Peyer's patch (tissue), 4 donors: ENCODE measurements at regions not wholly inside any gene's neighbourhood (a gene's known extent, or its start where the extent isn't known, plus 50 kb on each side); places are given as distances from the start of the nearest gene placed in this dataset.

Source experiments
- DNase-seq, 3 donors: peaks; one replicate each; pipeline ENCODE4 v3.0.0-alpha.2; 2017 to 2019
- H3K27ac ChIP-seq, 4 donors: fragments of 200-600 bp; sonication (generic); one replicate each; pipeline ENCODE4 v1.5.1; 2016 to 2019
- H3K27me3 ChIP-seq, 2 donors: fragments of 200-600 bp; sonication (generic); one replicate each; pipeline ENCODE4 v1.5.1; 2019
- H3K36me3 ChIP-seq, 3 donors: fragments of 200-600 bp; sonication (generic); one replicate each; pipeline ENCODE4 v1.5.1; 2016 to 2019
- H3K4me1 ChIP-seq, 4 donors: fragments of 200-600 bp; sonication (generic); one replicate each; pipeline ENCODE4 v1.5.1; 2016 to 2019
- H3K4me3 ChIP-seq, 4 donors: fragments of 200-600 bp; sonication (generic); 1 replicate in 3 of 4; 2 replicates in 1 of 4; pipeline ENCODE4 v1.5.1; 2016 to 2019; ENCODE audit warnings: mild to moderate bottlenecking in 1 of 4
- H3K9me3 ChIP-seq, 4 donors: fragments of 200-600 bp; sonication (generic); one replicate each; pipeline ENCODE4 v1.5.1; 2016 to 2019; ENCODE audit warnings: mild to moderate bottlenecking in 1 of 4
- CTCF ChIP-seq, 6 experiments: fragments of 450-650 bp in 4 of 6; fragments of 200-600 bp in 2 of 6; sonication (generic) in 1 of 6; IDR thresholded peaks; one replicate each; pipeline ENCODE4 v1.5.1; 2017 to 2019; ENCODE audit warnings: antibody characterized with exemption in 6 of 6, mild to moderate bottlenecking in 3 of 6, moderate library complexity in 1 of 6
- POLR2A ChIP-seq, 2 donors: fragments of 450-650 bp; IDR thresholded peaks; one replicate each; pipeline ENCODE4 v1.5.1; 2017; ENCODE audit warnings: antibody characterized with exemption in 2 of 2, mild to moderate bottlenecking in 2 of 2, moderate library complexity in 2 of 2

- H3K36me3 ChIP-seq = no peaks in the 10 kb centered on the region
- H3K27ac ChIP-seq = no peak overlapping the region
- no peaks in the 10 kb centered on the region for H3K9me3 ChIP-seq
- DNase-seq = no peak
- H3K27me3 ChIP-seq = no peaks in the 10 kb centered on the region
- H3K4me3 ChIP-seq = no peak overlapping the region
- TF ChIP-seq CTCF (IDR thresholded peaks at IDR 0.05) (no peak), POLR2A (IDR thresholded peaks at IDR 0.05) (no peak)
- no peaks in the 10 kb centered on the region for H3K4me1 ChIP-seq
Observed at GRCh38 chr1:191674626-191675179, 483.6 kb upstream of the RGS18 start.

GRCh38 chr1:191675856-191676783, 482.1 kb upstream of the RGS18 start:
- no peaks in the 10 kb centered on the region for H3K27me3 ChIP-seq
- H3K4me3 ChIP-seq = no peak overlapping the region
- no peak overlapping the region for H3K27ac ChIP-seq
- TF ChIP-seq POLR2A (IDR thresholded peaks at IDR 0.05) (no peak), CTCF (IDR thresholded peaks at IDR 0.05) (no peak)
- no peaks in the 10 kb centered on the region for H3K9me3 ChIP-seq
- H3K36me3 ChIP-seq = no peaks in the 10 kb centered on the region
- no peak for DNase-seq
- H3K4me1 ChIP-seq = no peaks in the 10 kb centered on the region

GRCh38 chr1:191685669-191686068, 472.6 kb upstream of the RGS18 start:
- H3K27ac ChIP-seq = no peak overlapping the region
- H3K4me3 ChIP-seq = no peak overlapping the region
- no peak for DNase-seq
- H3K9me3 ChIP-seq = no peaks in the 10 kb centered on the region
- no peaks in the 10 kb centered on the region for H3K27me3 ChIP-seq
- TF ChIP-seq POLR2A (IDR thresholded peaks at IDR 0.05) (no peak), CTCF (IDR thresholded peaks at IDR 0.05) (no peak)
- H3K4me1 ChIP-seq = no peaks in the 10 kb centered on the region
- no peaks in the 10 kb centered on the region for H3K36me3 ChIP-seq

GRCh38 chr1:191687721-191688120, 470.5 kb upstream of the RGS18 start:
- no peak for DNase-seq
- no peak for TF ChIP-seq POLR2A (IDR thresholded peaks at IDR 0.05)
- H3K27me3 ChIP-seq = no peaks in the 10 kb centered on the region
- H3K9me3 ChIP-seq = no peaks in the 10 kb centered on the region
- H3K27ac ChIP-seq = no peak overlapping the region
- H3K4me3 ChIP-seq = no peak overlapping the region
- H3K4me1 ChIP-seq = no peaks in the 10 kb centered on the region
- H3K36me3 ChIP-seq = no peaks in the 10 kb centered on the region

- Histone ChIP-seq H3K4me3 (no peak overlapping the region), H3K27ac (no peak overlapping the region), H3K36me3 (no peaks in the 10 kb centered on the region), H3K4me1 (no peaks in the 10 kb centered on the region), H3K9me3 (no peaks in the 10 kb centered on the region), H3K27me3 (no peaks in the 10 kb centered on the region)
- TF ChIP-seq POLR2A (IDR thresholded peaks at IDR 0.05) (no peak), CTCF (IDR thresholded peaks at IDR 0.05) (no peak)
- no peak for DNase-seq
Observed at GRCh38 chr1:191690931-191691330, 467.3 kb upstream of the RGS18 start.

GRCh38 chr1:191693797-191694196, 464.5 kb upstream of the RGS18 start:
- DNase-seq = no peak
- H3K27me3 ChIP-seq = no peaks in the 10 kb centered on the region
- no peak overlapping the region for H3K4me3 ChIP-seq
- H3K27ac ChIP-seq = no peak overlapping the region
- no peaks in the 10 kb centered on the region for H3K4me1 ChIP-seq
- H3K36me3 ChIP-seq = no peaks in the 10 kb centered on the region
- TF ChIP-seq CTCF (IDR thresholded peaks at IDR 0.05) (no peak), POLR2A (IDR thresholded peaks at IDR 0.05) (no peak)
- no peaks in the 10 kb centered on the region for H3K9me3 ChIP-seq
